MV-4-11 (cell line): ENCODE measurements at regions not wholly inside any gene's neighbourhood (a gene's known extent, or its start where the extent isn't known, plus 50 kb on each side); places are given as distances from the start of the nearest gene placed in this dataset.

ENCODE experiments used
- DNase-seq: peaks from one replicate; lab custom pipeline; 2025; lab: John Stamatoyannopoulos, UW

DNA sequence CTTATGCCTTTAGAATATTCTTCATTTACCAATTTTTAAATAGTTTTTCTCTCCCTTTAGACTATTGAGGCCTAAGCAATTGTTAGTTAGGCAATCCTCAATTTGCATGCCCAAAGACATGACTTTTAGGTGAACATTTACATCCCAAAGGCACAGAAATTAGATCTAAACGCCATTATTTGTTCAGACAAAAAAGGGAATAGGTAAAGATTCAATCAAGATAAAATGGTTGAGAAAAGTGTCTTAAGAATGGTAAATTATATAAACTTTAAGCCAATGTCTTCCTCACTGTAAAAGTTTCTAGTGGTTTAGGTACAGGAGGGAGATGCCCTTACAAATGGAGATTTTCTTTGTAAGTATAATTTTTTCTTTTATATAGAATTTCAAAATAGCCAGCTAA lies 50.2 kb upstream of the MME start:
- no peak for DNase-seq

DNA sequence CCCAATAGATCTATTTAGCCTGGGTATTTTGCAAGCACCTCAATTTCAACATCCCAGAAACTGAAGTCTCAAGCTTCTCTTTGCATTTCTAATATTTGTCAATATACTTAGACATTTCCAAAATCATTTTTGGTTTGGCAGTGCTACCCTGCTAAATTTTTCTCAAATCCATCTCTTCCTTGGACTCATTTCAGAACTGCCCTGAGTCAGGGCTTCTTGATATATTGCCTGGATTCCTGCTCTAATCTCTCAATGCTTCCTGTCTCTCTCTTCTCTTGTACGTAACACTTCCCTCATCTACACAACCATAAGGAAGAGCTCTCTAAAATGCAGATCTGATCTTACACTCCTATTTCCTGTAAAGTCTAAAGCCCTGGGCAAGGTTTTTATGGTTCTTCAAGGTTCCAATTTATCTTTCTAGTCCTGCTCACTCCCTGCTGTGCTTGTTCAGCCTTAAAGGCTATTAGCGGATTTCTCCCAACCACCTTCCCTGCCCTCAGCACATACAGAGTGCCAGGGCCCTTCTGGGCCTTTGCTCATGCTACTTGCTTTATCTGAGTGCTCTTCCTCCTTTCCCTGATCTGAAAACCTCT lies 53.0 kb upstream of the MME start:
- DNase-seq = peak; percentile 15

DNA sequence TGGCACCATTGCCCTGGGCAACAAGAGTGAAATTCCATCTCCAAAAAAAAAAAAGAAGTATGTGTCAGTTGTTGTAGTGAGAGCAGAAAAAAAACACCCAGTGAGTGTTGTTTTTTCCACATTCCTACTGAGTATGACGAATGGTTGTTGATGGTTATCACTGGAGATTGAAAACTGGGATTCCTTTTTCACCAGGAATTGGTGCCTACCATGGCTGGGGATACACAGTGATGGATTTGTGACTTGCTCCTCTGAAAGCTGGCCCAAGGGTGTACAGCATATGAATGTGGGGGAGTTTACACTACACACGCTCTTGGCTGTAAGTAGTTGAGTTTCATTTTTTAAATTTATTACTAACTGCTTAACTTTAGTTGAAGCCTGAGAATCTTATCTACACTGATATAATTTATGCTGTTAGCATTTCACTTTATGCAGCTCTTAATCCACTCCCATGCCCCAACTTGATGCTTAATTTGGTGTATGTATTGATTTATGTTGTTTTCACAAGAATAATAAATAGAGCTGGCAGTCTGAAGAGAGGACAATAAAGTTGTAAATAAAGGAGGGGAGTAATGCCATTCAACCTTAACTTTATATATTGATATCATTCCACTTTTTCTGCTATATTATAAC lies 56.0 kb upstream of the MME start:
- DNase-seq = no peak

DNA sequence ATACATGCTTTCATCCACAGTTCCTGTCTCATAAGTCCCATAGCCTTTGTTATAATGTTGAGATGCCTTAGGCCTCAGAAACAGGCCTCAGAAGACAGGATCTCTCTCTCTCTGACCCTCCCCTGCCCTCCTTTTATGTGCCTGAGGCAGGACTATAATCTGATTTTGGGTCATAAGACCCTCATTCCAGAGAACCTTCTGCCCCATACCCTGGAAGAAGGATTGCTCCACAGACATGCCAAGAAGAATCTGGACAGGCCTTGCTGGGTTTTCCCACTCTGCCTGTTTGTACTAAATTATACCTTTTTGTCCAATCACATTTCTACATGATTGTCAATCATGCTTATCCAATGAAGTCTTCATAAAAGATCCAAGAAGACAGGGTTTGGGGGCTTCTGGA lies 57.2 kb upstream of the MME start:
- DNase-seq = no peak

DNA sequence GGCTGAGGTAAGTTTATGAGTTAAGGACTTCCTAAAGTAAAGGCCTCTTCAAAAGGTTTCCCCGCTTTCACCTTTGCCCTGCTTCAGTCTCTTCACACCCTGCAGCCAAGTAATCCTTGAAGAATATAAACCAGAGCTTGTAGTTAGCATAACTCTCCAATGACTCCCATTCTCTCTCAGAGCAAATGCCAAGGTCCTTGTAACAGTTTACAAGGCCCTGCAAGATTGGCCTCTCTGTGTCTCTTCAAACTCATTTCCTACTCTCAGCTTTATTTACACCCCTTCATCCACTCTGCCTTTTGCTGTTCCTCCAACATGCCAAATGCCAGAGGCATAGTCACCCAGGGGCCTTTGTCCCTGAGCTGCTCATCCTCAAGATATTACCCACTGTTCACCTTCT lies 60.5 kb upstream of the MME start:
- DNase-seq = no peak

DNA sequence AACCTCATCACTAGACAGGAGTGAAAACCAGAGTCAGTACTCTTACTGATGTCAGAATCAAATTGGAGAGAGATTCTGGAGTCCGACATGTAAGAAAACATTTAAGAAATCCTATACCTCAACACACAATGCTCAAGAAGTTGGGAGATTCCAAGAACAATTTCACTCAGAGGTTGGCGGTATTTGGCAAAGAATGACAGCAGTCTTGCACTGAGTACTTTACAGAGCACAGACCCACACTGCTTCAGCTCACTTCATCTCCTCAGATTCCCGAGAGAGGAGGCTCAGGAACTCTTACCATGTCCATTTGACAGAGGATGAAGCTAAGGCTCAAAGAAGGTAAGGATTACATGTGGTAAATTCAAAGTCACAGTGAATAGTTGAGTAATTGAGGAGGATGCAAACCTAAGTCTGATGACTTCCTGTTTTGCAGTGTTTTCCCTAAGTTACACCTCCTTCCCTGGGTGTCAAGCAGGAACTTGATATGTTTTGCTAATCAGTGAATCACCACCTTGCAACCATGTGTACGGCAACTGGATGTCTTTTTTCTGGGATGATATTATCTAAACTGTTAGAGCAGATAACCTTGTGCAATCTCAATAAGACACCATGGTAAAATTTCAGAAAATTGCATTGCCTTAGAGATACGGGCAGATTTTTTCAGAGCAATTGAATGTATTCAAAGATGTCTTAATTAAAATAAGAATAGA lies 61.3 kb upstream of the MME start:
- peak; percentile 18 for DNase-seq

DNA sequence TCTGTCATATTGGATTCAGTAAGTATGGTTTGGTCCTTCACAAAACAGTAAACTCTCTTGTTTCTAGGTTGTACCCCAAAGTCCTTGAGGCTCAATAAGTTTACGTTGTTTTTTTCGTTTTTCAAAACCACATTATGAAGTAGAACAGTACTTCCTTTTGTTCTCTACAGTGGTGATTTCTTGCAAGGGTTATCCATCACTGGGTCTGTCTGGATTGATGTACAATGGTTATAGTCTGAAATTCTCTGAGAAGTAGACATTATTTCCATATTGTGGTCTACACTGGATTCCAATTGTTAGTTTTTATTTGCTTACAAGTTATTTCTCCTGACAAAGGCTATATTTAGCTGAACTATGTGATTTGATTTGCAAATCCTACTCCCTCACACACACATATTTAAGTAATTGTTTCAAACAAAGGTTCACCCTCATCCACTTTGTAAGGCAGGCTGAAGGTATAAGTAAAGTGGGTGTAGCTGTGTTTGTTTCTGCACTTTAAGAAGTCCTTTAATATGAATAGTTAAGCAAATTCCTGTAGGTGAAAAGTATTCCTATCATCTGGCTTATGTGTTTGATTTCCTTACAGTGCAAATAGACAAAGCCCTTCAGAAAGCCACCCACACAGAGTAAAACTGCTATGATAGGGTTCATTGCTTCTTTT lies 64.2 kb upstream of the MME start:
- no peak for DNase-seq

DNA sequence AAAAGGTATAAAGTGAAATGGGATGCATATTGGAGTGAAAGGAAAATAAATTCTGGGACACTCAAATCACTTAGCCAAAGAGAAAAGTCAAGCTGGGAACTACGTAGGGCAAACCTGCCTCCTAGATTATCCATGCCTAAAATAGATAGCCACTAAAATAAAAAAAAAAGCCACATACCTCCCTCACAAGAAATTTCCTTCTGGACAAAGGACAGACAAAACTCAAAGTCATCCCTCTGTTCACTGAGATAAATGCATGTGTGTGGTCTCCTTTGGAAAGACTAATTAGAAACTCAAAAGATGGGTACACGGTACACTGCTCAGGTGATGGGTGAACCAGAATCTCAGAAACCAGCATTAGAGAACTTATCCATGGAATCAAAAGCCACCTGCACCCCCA lies 65.2 kb upstream of the MME start:
- DNase-seq = no peak

DNA sequence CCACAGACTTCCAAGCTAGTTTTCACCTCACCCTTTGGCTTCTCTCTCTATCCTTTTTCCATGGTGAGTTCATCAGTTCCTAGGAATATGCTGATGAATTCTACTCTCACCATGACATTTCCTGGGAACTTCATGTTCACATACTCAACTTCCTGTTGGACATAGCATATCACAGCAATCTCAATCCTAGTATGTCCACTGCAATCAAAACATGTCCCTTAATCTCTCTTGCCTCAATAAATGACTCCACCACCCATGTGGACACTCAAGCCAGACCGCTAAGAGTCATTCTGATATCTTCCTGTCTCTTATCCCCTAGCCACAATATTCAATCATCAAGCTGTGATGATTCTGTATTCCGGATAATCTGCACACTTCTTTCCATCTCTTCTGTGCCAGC lies 66.7 kb upstream of the MME start:
- DNase-seq = no peak

DNA sequence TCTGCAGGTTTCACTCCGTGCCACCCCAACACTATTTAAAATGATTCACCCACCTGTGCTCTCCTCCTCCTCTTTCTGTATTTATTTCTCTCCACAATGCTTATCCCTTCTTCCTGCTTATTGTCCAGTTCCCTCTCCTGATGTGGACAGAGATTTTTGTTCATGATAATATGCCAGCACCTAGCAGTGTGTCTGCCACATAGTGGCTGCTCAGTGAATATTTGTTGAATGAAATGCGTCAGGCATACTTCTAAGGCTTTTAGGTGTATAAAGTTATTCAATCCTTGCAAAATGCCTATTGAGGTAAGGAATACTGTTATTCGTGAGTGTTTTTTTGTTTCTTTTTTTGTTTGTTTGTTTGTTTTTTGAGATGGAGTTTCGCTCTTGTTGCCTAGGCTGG lies 67.5 kb upstream of the MME start:
- DNase-seq = no peak

DNA sequence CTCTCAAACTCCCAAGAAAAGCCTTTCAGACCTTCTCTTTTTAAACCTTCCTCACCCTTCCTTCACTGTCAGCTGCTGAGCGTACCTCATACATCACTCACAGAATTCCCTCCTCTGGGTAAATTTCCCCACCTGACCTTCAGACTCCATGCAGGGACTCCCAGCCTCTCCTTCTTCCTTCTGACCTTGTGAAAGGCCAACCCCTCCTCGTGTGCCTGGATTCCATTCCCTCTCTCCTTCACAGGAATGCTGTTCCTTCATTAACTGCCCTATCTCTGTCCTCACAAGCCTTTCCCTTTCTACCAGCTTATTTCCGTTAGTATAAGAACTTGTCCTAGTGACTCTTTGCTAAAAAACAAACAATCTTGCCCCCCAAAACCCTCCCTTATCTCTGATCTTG lies 69.7 kb upstream of the MME start:
- no peak for DNase-seq

DNA sequence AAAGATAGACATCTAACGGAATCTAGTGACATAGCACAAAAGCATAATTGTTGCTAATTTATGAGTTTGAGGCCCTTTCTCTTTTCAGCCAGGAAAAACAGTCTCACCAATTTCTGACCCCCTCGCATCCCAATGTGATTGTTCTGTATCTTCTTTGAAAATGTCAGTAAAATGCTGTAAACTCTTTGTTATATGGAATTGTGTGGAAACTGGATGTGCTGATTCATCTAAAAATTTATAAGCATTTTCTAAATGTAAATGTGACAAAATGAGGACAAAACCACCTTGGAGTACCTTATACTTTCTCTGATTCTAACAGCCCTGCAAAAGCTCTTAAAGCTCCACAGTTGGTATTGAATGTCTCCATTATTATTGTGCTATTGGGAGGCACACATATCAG lies 70.9 kb upstream of the MME start:
- DNase-seq = no peak

DNA sequence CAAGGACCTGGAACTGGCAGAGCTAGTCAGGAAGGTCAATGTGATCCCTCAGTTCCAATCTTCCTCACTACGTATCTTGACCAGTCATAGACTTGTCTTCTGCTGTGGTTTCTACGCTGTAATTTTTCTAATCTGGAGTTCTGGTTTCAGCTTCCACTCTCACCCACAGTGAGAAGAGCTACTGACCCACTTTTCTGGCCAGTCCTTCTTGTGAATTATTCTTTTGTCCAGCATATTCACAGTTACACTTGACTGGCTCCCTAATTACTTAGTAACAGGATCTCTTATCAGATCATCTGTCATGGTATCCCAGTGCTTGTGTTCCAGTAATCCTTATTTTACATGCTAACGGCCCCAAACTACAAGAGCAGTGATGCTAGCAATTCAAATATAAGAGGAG lies 72.4 kb upstream of the MME start:
- no peak for DNase-seq

DNA sequence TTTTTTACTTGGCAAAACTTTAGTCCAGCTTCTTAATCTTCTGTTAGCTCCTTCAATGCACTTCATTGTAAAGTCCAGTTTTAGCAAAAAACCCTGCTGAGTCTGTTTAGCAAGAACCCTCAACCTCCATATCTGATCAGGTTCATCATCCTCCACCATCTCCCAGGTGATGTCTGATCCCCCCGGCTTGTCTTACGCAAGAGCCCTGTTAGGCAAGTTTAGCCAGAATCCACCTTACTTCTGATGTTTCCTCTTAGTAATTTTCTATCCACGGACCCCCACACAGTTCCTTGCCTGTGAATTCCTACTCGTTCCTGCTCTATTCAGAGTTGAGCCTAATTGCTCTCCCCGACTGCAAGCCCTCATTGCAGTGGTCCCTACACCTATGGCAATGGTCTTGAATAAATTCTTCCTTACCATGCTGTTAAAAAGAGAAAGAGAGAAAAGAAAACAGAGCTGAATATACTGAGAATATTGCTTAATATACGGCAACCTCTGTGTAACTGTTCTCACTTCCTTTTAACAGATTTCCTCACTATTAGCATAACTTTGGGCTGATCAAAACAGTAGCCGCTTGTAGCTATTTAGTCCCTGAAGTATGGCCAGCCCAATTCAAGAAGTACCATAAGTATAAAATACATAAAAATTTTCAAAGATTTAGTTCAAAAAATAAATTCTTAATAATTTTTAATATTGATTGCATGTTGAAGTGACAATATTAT lies 78.7 kb upstream of the MME start:
- peak; percentile 57 for DNase-seq

DNA sequence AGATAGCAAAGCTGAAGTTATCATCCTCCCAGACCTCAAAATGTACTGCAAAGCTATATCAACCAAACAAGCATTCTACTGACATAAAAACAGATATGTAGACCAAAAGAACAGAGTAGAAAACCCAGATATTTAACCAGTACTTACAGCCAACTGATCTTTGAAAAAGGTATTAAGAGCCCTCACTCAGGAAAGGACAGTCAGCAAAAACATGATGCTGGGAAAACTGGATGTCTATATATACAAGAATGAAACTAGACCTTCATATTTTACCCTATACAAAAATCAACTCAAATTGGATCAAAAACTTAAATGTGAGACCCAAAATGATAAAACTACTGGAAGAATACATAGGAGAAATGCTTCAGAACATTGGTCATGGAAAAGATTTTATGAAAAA lies 87.5 kb upstream of the MME start:
- DNase-seq = no peak

DNA sequence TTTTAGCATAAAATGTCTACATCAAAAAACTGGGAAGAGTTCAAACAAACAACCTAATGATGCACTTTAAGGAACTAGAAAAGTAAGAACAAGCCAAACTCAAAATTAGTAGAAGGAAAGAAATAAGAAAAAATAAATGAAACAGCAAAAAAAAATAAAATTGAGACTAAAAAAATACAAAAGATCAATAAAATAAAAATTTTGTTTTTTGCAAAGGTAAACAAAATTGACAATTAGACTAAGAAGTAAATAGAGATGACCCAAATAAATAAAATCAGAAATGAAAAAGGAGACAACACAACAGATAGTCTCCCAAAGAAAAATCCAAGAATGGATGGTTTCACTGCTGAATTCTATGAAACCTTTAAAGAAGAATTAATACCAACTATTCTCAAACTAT lies 89.6 kb upstream of the MME start:
- no peak for DNase-seq

DNA sequence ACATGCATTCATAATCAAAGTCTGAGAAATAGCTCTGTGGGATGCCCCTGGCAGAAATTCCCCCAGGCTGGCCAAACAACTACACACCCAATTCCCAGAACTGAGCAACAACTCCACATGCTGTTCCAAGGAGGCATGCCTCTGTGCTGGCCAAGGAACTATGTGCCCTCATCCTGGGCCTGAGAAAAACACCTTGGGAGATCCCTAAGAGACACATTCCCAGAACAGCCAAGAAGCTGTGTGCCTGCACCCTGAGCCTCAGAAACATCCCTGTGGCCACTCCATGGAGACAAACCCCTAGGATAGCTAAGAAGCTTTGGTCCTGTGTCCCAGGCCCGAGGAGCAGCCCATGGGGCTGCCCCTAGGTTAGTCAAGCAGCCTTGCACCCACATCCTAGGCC lies 92.3 kb upstream of the MME start:
- DNase-seq = no peak

DNA sequence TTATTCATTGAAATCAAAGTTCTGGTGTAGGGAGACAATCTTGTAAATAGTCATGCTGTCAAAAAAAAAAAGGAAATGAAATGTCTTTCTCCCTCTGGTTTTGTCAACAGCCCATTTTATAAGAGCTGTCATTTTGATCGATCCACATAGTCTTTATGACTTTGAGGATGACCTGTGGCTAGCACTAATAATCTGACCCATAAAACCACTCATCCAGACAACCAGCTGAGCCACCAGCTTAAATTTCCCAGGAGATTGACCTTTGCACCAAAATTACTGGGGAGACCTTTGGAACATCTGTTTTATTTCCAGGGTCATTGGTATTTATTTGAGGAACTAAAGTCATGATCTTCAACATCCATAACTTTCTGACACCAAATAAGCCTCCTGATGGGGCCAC lies 98.5 kb upstream of the MME start:
- DNase-seq = no peak

DNA sequence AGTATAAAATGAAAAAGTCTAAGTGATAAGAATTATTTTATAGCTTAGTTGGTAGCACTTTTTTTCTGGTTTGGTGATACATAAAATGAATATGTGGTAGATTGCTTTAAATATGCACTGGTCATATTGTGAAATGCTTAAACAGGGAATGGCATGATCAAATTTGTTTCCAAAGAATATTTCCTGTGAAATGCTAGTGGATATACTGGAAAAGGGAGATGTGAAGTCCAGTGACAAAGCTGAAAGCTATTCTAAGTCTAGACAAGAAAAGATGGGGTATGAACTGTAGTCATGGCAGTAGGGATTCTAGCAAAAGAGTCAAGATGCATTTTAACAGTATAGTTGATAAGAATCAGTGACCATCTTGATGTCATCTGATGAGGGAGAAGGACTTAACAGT lies 98.9 kb upstream of the MME start:
- no peak for DNase-seq

DNA sequence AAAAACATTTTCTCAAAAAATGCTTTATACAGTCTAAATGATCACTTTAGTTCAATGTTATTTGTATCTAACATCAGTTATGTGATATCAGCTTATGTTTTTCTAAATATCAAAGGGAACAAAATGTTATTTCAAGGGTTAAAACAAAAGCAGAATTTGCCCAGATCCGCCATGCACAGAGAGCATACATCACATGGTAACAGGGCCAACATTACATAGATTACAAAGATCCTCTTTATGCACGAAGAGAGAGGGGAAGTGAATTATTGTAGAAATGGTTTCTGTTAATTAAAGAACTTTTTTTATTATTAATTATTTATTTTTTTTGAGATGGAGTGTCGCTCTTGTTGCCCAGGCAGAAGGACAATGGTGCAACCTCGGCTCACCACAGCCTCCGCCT lies 100.8 kb upstream of the MME start:
- no peak for DNase-seq

DNA sequence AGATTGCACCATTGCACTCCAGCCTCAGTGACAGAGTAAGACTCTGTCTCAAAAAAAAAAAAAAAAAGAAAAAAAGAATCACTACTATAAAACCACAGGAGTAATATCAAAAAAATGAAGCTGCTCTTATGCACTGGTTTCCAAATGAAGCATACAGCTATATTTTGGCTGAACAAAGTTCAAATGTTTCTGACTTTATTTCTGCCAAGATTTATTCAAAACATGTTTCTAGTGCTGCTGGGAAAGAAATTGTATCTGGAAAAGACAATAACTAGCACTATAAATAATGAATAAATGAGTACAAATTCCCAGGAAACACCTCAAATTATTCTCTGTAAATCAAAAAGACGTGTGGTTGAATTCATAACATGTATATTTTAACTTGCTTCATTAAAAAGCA lies 102.5 kb upstream of the MME start:
- DNase-seq = no peak

DNA sequence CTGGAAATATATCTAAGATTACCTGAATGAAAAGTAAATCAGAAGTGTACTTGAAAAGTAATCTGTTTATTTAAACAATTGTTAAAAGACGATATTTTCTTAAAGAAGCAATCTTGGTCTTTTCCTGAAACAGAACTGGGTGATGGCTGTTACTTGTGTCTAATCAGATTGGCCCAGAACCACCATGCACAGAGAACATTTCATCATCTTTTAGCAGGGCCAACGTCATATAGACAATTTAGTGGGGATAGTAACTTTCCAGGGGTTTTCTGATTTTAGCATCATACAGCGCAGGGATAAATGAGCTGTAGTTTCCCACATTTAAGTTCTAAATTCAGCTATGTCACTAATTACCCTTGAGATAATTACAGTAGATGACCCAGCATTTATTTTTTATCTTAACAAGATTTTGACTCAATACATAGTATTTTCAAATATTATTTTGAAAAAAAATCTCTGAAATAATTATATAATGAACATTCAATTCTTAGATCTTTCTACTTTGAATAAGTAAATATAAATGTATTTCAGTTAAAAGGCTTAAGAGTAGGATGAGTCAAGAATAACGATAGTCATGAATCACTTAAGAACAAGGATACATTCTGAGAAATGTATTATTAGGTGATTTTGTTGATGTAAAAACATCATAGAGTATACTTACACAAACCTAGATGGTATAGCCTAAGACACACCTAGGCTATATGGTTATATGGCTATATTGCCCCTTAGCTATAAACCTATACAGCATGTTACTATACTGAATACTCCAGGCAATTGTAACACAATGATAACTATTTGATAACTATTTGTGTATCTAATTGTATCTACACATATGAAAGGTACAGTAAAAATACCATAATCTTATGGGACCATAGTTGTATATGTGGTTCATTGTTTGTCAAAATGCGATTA lies 103.8 kb upstream of the MME start:
- no peak for DNase-seq
